Stimulated activated effector memory CD8-positive, alpha-beta T cell treated with anti-CD3 and anti-CD28 coated beads, Interleukin-12 subunit alpha, Interleukin-12 subunit beta, amount 100 ng/mL, for 72 hours (primary cell): ENCODE measurements at regions not wholly inside any gene's neighbourhood (a gene's known extent, or its start where the extent isn't known, plus 50 kb on each side); places are given as distances from the start of the nearest gene placed in this dataset.

Experiments
- ATAC-seq: fragments of 150-1000 bp; cut with Tn5 transposase; 2 replicates; pipeline ENCODE4 v1.10.0; 2021
- DNase-seq, 2 donors: peaks; one replicate each; pipeline ENCODE4 v3.0.0; 2021 to 2022; ENCODE audit warnings: low spot score in 2 of 2
- H3K27ac Mint-ChIP-seq: one replicate; pipeline ENCODE4 v1.8.0; 2022; ENCODE audit warnings: mild to moderate bottlenecking, mixed read lengths
- H3K36me3 Mint-ChIP-seq: one replicate; pipeline ENCODE4 v1.8.0; 2022; ENCODE audit warnings: mild to moderate bottlenecking, mixed read lengths
- H3K4me1 Mint-ChIP-seq: one replicate; pipeline ENCODE4 v1.8.0; 2022; ENCODE audit warnings: mixed read lengths
- H3K4me3 Mint-ChIP-seq: one replicate; pipeline ENCODE4 v1.8.0; 2022; ENCODE audit warnings: mild to moderate bottlenecking, mixed read lengths
- H3K9me3 Mint-ChIP-seq: one replicate; pipeline ENCODE4 v1.8.0; 2022; ENCODE audit warnings: mixed read lengths

- Mint-ChIP-seq H3K36me3 (no peaks in the 10 kb centered on the region), H3K27ac (no peak overlapping the region), H3K4me3 (no peak overlapping the region), H3K9me3 (peaks cover 3% of the 10 kb centered on the region), H3K4me1 (no peaks in the 10 kb centered on the region)
- ATAC-seq (no peak), DNase-seq (no peak)
Observed at GRCh38 chr16:9429646-9430330, 338.3 kb downstream of the HAPSTR1 start.

DNA sequence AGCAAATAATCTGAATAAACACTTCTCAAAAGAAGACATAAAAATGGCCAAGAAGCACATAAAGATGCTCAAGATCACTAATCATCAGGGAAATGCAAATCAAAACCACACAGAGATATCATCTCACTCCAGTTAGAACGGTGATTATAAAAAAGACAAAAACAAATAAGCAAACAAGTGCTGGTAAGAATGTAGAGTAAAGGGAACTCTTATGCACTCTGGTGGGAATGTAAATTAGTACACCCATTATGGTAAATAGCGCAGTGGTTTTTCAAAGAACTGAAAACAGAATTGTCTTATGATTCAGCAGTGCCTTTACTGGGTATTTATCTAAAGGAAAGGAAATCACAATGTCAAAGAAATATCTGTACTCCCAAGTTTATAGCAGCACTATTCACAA is 343.2 kb downstream of the HAPSTR1 start:
- no peak for DNase-seq
- Mint-ChIP-seq H3K27ac (no peak overlapping the region), H3K4me3 (no peak overlapping the region), H3K4me1 (no peaks in the 10 kb centered on the region), H3K9me3 (peaks cover 5% of the 10 kb centered on the region), H3K36me3 (no peaks in the 10 kb centered on the region)
- ATAC-seq = no peak

GRCh38 chr16:9436175-9436574 is 344.7 kb downstream of the HAPSTR1 start:
- DNase-seq = no peak
- Mint-ChIP-seq H3K27ac (no peak overlapping the region), H3K36me3 (no peaks in the 10 kb centered on the region), H3K4me1 (no peaks in the 10 kb centered on the region), H3K4me3 (no peak overlapping the region), H3K9me3 (peaks cover 5% of the 10 kb centered on the region)
- no peak for ATAC-seq

GRCh38 chr16:9437115-9437514 is 345.7 kb downstream of the HAPSTR1 start:
- no peaks in the 10 kb centered on the region for H3K4me1 Mint-ChIP-seq

DNA sequence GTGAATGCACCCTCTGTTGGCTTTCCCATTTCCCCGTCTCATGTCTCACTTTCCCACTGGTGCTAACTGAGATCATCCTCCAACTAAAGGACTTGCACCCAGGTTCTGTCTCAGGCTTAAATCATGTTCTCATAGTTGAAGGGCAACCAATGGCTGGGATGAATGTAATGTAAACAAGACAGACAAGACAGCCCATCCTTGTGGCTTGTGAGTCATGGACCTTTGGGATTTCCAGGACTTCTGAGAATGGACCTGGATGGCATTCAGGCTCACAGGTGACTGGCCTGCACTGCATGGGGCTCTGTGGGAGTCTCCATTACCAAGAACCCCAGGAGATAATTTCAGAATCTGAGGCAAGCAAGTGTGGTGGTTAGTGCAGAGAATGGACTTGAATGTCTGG is 347.5 kb downstream of the HAPSTR1 start:
- Mint-ChIP-seq H3K27ac (no peak overlapping the region), H3K4me3 (no peak overlapping the region), H3K4me1 (no peaks in the 10 kb centered on the region), H3K9me3 (peaks cover 5% of the 10 kb centered on the region), H3K36me3 (no peaks in the 10 kb centered on the region)
- ATAC-seq = no peak
- DNase-seq = no peak

More at GRCh38 chr16:9437115-9437514, 345.7 kb downstream of the HAPSTR1 start:
- ATAC-seq (no peak), DNase-seq (no peak)
- Mint-ChIP-seq H3K4me3 (no peak overlapping the region), H3K36me3 (no peaks in the 10 kb centered on the region), H3K27ac (no peak overlapping the region), H3K9me3 (peaks cover 5% of the 10 kb centered on the region)

DNA sequence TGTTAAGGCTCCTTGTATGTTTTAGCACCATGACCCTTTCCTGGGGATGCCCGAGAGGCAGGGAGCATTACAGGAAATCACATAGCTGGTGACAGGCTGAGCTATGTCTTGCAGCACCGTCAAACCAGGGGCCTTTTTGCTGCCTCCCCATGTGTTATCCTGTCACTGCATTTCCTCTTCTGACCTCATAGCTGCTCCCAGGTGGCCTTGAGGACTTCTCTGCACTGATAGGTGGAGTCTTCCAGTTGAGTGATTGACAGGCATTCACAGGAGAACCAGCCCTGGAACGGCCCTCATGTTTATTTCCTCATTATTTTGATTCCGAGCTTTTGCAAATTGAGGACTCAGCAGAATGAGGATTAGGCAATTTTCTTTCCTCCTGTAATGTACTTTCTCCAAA is 349.6 kb downstream of the HAPSTR1 start:
- H3K4me1 Mint-ChIP-seq = no peaks in the 10 kb centered on the region

DNA sequence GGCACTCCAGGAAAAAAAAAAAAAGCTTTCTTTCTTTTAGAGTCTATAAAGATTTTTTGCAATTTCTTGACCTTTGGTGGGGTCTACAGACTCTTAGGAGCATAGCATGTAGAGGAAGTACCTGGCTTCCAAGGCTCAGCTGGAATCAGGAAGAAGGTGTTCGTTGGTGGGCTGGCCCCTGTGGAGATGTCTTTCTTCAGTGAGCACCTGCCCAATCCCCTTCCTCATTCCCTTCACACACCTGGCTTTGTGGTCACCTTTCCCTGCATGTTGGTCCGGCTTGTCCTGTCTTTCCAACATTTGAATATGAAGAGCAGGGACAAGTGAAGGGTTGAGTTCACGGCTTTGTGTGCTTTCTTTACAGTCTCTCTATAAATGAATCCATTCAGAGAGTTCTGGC is 352.4 kb downstream of the HAPSTR1 start:
- Mint-ChIP-seq H3K36me3 (no peaks in the 10 kb centered on the region), H3K9me3 (peaks cover 7% of the 10 kb centered on the region), H3K27ac (no peak overlapping the region), H3K4me1 (no peaks in the 10 kb centered on the region), H3K4me3 (no peak overlapping the region)
- DNase-seq (no peak), ATAC-seq (no peak)

More for the DNA sequence above, 349.6 kb downstream of the HAPSTR1 start:
- no peak for DNase-seq
- Mint-ChIP-seq H3K27ac (no peak overlapping the region), H3K4me3 (no peak overlapping the region), H3K36me3 (no peaks in the 10 kb centered on the region), H3K9me3 (peaks cover 3% of the 10 kb centered on the region)
- no peak for ATAC-seq

DNA sequence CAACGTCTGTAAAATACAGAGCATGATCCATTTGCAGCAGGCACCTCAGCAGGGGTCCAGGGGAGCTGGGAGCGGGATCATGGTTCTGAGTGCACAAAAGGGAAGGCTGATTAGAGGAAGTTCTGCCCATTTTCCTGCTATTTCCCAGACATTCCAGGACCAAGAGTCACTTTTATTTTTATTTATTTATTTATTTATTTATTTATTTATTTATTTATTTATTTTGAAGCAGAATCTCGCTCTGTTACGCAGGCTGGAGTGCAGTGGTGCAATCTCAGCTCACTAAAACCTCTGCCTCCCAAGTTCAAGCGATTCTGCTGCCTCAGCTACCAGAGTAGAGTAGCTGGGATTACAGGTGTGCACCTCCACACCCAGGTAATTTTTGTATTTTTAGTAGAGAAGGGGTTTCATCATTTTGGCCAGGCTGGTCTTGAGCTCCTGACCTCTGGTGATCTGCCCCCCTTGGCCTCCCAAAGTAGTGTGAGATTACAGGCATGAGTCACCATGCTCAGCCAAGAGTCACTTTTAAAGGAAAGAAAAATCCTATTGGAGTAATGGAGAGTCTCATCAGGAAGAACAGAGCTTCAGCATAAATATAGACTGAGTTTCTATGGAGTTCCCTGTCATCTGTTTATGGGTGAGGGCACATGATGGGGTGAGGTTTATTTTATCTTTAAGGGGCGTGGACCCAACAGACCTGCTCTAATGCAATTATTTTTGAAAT is 355.2 kb downstream of the HAPSTR1 start:
- ATAC-seq (no peak), DNase-seq (no peak)
- Mint-ChIP-seq H3K9me3 (peaks cover 12% of the 10 kb centered on the region), H3K36me3 (no peaks in the 10 kb centered on the region), H3K4me1 (no peaks in the 10 kb centered on the region), H3K4me3 (no peak overlapping the region), H3K27ac (no peak overlapping the region)

- DNase-seq (no peak), ATAC-seq (no peak)
- no peaks in the 10 kb centered on the region for H3K36me3 Mint-ChIP-seq
- H3K4me3 Mint-ChIP-seq = no peak overlapping the region
- peaks cover 12% of the 10 kb centered on the region for H3K9me3 Mint-ChIP-seq
- no peaks in the 10 kb centered on the region for H3K4me1 Mint-ChIP-seq
- no peak overlapping the region for H3K27ac Mint-ChIP-seq
Observed at GRCh38 chr16:9447195-9447551, 355.7 kb downstream of the HAPSTR1 start.

GRCh38 chr16:9447699-9448098 is 356.3 kb downstream of the HAPSTR1 start:
- Mint-ChIP-seq H3K4me1 (no peaks in the 10 kb centered on the region), H3K4me3 (no peak overlapping the region), H3K27ac (no peak overlapping the region), H3K9me3 (peaks cover 12% of the 10 kb centered on the region), H3K36me3 (no peaks in the 10 kb centered on the region)
- DNase-seq = no peak
- ATAC-seq = no peak

DNA sequence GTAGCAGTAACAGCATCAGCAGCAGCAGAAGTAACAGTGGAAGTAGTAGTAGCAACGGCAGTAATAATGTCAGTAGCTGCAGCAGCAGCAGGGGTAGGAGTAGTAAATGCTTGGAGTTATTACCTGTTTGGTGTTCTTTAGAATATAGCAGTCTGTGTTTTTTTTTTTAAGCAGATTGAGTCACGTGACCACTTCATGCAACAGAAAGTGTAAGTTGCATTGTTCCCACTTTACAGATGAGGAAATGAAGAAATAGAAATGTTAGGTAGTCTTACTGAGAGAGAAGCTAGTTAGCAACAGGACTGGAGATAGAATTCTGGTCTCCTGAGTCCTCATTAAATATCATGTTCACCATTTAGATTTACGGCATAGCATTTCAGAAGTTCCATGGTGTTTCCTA is 358.2 kb downstream of the HAPSTR1 start:
- Mint-ChIP-seq H3K9me3 (peaks cover 12% of the 10 kb centered on the region), H3K4me1 (no peaks in the 10 kb centered on the region), H3K36me3 (no peaks in the 10 kb centered on the region), H3K27ac (no peak overlapping the region), H3K4me3 (no peak overlapping the region)
- no peak for ATAC-seq
- no peak for DNase-seq

DNA sequence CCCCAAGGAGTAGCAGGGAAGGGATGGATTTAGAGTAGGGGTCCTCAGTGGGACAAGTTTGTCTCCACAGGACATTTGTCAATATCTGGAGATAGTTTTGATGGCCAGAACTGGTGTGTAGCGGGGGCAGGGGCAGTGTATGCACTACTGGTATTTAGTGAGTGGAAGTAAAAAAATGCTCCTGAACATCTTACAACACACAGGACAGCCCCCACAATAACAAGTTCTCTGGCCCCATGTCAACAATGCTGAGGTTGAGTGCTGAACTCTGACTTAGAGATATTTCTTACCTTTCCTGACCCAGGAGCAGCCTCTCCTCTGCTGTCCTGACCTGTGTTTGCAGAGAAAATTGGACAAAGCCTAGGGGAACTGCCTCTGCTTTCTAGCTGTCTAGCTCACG is 365.8 kb downstream of the HAPSTR1 start:
- no peak overlapping the region for H3K4me3 Mint-ChIP-seq
- peaks cover 7% of the 10 kb centered on the region for H3K9me3 Mint-ChIP-seq
- DNase-seq = no peak
- no peaks in the 10 kb centered on the region for H3K36me3 Mint-ChIP-seq
- no peak overlapping the region for H3K27ac Mint-ChIP-seq
- no peaks in the 10 kb centered on the region for H3K4me1 Mint-ChIP-seq
- ATAC-seq = no peak

DNA sequence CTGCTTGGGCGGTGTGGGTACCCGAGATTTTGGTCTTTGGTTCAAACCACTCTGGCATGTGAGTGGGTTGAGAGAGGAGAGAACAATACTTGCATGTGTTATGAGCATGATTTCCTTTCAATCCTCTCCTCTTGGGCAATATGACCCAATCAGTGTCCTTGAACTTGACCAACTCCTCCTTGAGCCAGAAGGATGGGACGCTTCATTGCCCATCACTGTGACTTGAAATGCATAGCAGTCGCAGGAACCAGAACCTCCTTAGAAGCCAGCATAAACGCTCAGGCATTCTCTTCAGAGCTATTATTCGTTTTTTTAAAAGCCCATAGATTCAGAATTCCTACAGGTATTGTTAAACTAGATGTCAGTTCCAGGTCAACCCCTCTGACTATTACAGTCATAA is 367.4 kb downstream of the HAPSTR1 start:
- ATAC-seq = no peak
- Mint-ChIP-seq H3K36me3 (no peaks in the 10 kb centered on the region), H3K4me3 (no peak overlapping the region), H3K4me1 (no peaks in the 10 kb centered on the region), H3K9me3 (peaks cover 7% of the 10 kb centered on the region), H3K27ac (no peak overlapping the region)
- DNase-seq = no peak

DNA sequence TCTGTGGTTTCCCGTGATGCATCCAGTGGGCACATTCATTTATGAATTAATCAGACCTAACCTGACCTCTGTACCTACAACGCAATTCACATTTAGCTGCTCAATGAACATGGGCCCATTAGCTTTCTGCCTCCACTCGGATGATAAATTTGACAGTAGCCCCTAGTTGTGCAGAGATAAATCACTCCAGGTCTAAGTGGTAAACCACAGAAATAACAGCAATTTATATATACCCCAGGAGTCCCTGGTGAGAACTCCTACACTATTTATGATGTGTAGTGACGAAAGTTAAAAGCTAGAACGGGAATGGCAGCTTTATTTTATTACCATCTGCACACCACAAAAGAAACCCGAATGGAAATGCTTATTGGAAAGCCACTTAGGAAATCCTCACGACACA is 371.5 kb downstream of the HAPSTR1 start:
- ATAC-seq = no peak
- Mint-ChIP-seq H3K4me3 (no peak overlapping the region), H3K27ac (no peak overlapping the region), H3K9me3 (peaks cover 3% of the 10 kb centered on the region), H3K4me1 (no peaks in the 10 kb centered on the region), H3K36me3 (no peaks in the 10 kb centered on the region)
- DNase-seq = no peak

DNA sequence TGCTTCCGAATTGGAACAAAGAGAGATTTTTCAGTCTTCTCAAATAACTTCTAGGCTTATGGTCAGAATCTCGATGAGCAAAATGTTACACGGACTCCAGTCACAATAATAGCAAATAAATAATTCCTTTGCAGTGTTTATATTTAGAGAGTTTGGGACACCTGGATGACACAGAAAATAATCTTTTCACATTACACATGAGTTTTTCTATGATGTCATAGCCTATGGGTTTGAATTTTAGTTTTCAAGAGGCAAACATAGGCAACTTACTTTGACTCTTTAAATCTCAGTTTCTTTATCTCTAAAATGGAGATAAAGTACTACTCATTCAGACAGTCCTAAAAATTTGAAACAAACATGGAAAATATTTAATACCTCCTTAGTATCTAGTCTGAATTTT is 372.0 kb downstream of the HAPSTR1 start:
- H3K4me3 Mint-ChIP-seq = no peak overlapping the region
- H3K27ac Mint-ChIP-seq = no peak overlapping the region
- DNase-seq = no peak
- ATAC-seq = no peak
- peaks cover 3% of the 10 kb centered on the region for H3K9me3 Mint-ChIP-seq
- no peaks in the 10 kb centered on the region for H3K4me1 Mint-ChIP-seq
- no peaks in the 10 kb centered on the region for H3K36me3 Mint-ChIP-seq

- H3K9me3 Mint-ChIP-seq = peaks cover 3% of the 10 kb centered on the region
- no peaks in the 10 kb centered on the region for H3K36me3 Mint-ChIP-seq
- no peak for DNase-seq
- no peak for ATAC-seq
- no peak overlapping the region for H3K4me3 Mint-ChIP-seq
- H3K4me1 Mint-ChIP-seq = no peaks in the 10 kb centered on the region
- no peak overlapping the region for H3K27ac Mint-ChIP-seq
Observed at GRCh38 chr16:9465161-9465560, 373.7 kb downstream of the HAPSTR1 start.
